ENCODE measurements at regions not wholly inside any gene's neighbourhood (a gene's known extent, or its start where the extent isn't known, plus 50 kb on each side); places are given as distances from the start of the nearest gene placed in this dataset.

GRCh38 chr4:164039482-164039881 lies 545.0 kb downstream of the TMA16 start:
- H3K4me3 ChIP-seq (ENCODE audit: low read length in 3 of 3), result no peak overlapping the region
- DNase-seq, result no peak
- no peaks in the 10 kb centered on the region for H3K4me1 ChIP-seq (ENCODE audit: control insufficient read depth in 2 of 3, insufficient read depth in 2 of 3, low read depth in 1 of 3, low read length in 3 of 3)
- no peaks in the 10 kb centered on the region for H3K27me3 ChIP-seq (ENCODE audit: control insufficient read depth, insufficient read depth, low read length)
- H3K27ac ChIP-seq (ENCODE audit: low read depth in 2 of 2, low read length in 2 of 2), result no peak overlapping the region
- peaks cover 0 to 3% (median 0%) of the 10 kb centered on the region in 3 donors for H3K9me3 ChIP-seq (ENCODE audit: control insufficient read depth in 2 of 3, insufficient read depth in 1 of 3, low read length in 3 of 3)
- no peak for FAIRE-seq
- intact Hi-C loops (cut with DNase I), result no loop called here
- H3K9ac ChIP-seq (ENCODE audit: low read length in 3 of 3), result no peak overlapping the region
- H3K36me3 ChIP-seq (ENCODE audit: control insufficient read depth in 2 of 3, insufficient read depth in 3 of 3, low read length in 3 of 3), result no peaks in the 10 kb centered on the region
- TF ChIP-seq, protein P1, sequence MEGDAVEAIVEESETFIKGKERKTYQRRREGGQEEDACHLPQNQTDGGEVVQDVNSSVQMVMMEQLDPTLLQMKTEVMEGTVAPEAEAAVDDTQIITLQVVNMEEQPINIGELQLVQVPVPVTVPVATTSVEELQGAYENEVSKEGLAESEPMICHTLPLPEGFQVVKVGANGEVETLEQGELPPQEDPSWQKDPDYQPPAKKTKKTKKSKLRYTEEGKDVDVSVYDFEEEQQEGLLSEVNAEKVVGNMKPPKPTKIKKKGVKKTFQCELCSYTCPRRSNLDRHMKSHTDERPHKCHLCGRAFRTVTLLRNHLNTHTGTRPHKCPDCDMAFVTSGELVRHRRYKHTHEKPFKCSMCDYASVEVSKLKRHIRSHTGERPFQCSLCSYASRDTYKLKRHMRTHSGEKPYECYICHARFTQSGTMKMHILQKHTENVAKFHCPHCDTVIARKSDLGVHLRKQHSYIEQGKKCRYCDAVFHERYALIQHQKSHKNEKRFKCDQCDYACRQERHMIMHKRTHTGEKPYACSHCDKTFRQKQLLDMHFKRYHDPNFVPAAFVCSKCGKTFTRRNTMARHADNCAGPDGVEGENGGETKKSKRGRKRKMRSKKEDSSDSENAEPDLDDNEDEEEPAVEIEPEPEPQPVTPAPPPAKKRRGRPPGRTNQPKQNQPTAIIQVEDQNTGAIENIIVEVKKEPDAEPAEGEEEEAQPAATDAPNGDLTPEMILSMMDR (IDR thresholded peaks at IDR 0.05; ENCODE audit: borderline replicate concordance, extremely low read depth, insufficient read depth), result no peak

DNA sequence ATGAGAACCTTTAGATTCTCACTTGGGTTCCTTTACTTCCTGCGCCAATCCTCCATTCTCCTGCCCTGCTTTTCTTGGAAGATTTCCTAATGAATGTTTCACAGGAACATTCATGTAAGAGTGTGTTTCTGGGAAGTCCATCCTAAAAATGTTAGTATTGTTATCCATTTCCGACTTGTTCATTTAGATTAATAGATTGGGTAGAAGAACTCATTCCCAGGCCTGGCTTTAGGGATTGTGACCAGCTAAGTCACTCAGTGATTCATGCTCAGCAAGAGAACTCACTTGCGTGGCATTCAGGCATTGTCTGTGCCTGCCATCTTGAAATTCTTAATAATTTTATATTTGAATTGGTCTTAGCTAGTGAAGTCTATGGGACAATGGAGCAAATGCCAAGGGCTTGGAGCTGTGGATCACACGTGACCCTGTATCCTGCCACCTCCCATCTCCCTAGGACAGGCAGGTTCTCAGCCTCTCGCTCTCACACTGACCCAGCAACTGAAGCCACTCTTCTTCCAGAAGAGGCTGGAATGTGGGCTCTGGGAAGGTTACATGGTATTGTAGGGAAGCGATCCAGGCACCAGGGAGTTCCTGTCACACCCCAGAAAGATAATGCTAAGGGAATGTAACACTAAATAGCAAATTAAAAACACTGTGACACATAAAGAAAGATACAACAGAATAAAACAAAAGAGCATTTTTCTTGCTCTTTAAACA lies 562.1 kb downstream of the TMA16 start:
- Histone ChIP-seq H3K4me3 (ENCODE audit: low read length in 3 of 3) (no peak overlapping the region), H3K9ac (ENCODE audit: low read length in 3 of 3) (no peak overlapping the region), H3K27ac (ENCODE audit: low read depth in 2 of 2, low read length in 2 of 2) (no peak overlapping the region), H3K27me3 (ENCODE audit: control insufficient read depth, insufficient read depth, low read length) (no peaks in the 10 kb centered on the region), H3K9me3 (ENCODE audit: control insufficient read depth in 2 of 3, insufficient read depth in 1 of 3, low read length in 3 of 3) (no peaks in the 10 kb centered on the region), H3K36me3 (ENCODE audit: control insufficient read depth in 2 of 3, insufficient read depth in 3 of 3, low read length in 3 of 3) (no peaks in the 10 kb centered on the region), H3K4me1 (ENCODE audit: control insufficient read depth in 2 of 3, insufficient read depth in 2 of 3, low read depth in 1 of 3, low read length in 3 of 3) (no peaks in the 10 kb centered on the region)
- no peak for DNase-seq
- intact Hi-C loops (cut with DNase I), result no loop called here
- no peak for FAIRE-seq
- TF ChIP-seq, protein P1 (IDR thresholded peaks at IDR 0.05; ENCODE audit: borderline replicate concordance, extremely low read depth, insufficient read depth), result no peak

- no peaks in the 10 kb centered on the region for H3K9me3 ChIP-seq (ENCODE audit: control insufficient read depth in 2 of 3, insufficient read depth in 1 of 3, low read length in 3 of 3)
- DNase-seq (no peak), FAIRE-seq (no peak)
- intact Hi-C loops (cut with DNase I), result no loop called here
- no peaks in the 10 kb centered on the region for H3K4me1 ChIP-seq (ENCODE audit: control insufficient read depth in 2 of 3, insufficient read depth in 2 of 3, low read depth in 1 of 3, low read length in 3 of 3)
- TF ChIP-seq, protein P1 (IDR thresholded peaks at IDR 0.05; ENCODE audit: borderline replicate concordance, extremely low read depth, insufficient read depth), result no peak
- no peak overlapping the region for H3K9ac ChIP-seq (ENCODE audit: low read length in 3 of 3)
- H3K27me3 ChIP-seq (ENCODE audit: control insufficient read depth, insufficient read depth, low read length), result no peaks in the 10 kb centered on the region
- H3K36me3 ChIP-seq (ENCODE audit: control insufficient read depth in 2 of 3, insufficient read depth in 3 of 3, low read length in 3 of 3), result no peaks in the 10 kb centered on the region
- H3K4me3 ChIP-seq (ENCODE audit: low read length in 3 of 3), result no peak overlapping the region
- H3K27ac ChIP-seq (ENCODE audit: low read depth in 2 of 2, low read length in 2 of 2), result no peak overlapping the region
Measured at GRCh38 chr4:164058776-164059445, 564.4 kb downstream of the TMA16 start.
